Esophagus (tissue), 2 donors: ENCODE measurements at regions not wholly inside any gene's neighbourhood (a gene's known extent, or its start where the extent isn't known, plus 50 kb on each side); places are given as distances from the start of the nearest gene placed in this dataset.

Experiments used
- H3K27ac ChIP-seq, 2 donors: one replicate each; pipeline ENCODE4 v1.5.1; 2013; ENCODE audit warnings: low read depth in 2 of 2, mild to moderate bottlenecking in 2 of 2, inconsistent platforms in 1 of 2, low read length in 1 of 2, moderate library complexity in 1 of 2
- H3K27me3 ChIP-seq, 2 donors: one replicate each; pipeline ENCODE4 v1.6.1; 2013; ENCODE audit warnings: low read length in 2 of 2, control low read depth in 1 of 2, mild to moderate bottlenecking in 1 of 2; ENCODE audit not compliant: insufficient read depth in 2 of 2, control insufficient read depth in 1 of 2
- H3K36me3 ChIP-seq, 2 donors: one replicate each; pipeline ENCODE4 v1.6.1; 2013; ENCODE audit warnings: low read length in 1 of 2; ENCODE audit not compliant: control insufficient read depth in 2 of 2, insufficient read depth in 2 of 2
- H3K4me1 ChIP-seq, 2 donors: one replicate each; pipeline ENCODE4 v1.6.1; 2013; ENCODE audit warnings: low read length in 1 of 2; ENCODE audit not compliant: control insufficient read depth in 2 of 2, insufficient read depth in 2 of 2
- H3K4me3 ChIP-seq, 2 donors: one replicate each; pipeline ENCODE4 v1.5.1; 2013; ENCODE audit warnings: low read length in 2 of 2, mild to moderate bottlenecking in 2 of 2, low read depth in 1 of 2, moderate library complexity in 1 of 2
- H3K9me3 ChIP-seq, 2 donors: one replicate each; pipeline ENCODE4 v1.6.1; 2013; ENCODE audit warnings: mild to moderate bottlenecking in 2 of 2, low read depth in 1 of 2, low read length in 1 of 2, moderate library complexity in 1 of 2; ENCODE audit not compliant: control insufficient read depth in 2 of 2, insufficient read depth in 1 of 2
- WGBS, 2 donors: extraction: QIAGEN DNeasy Blood & Tissue Kit; methylation state at CpG; one replicate each; pipeline ENCODE4 v1.1.7; 2013; 5-methylcytosine and 5-hydroxymethylcytosine counted together
- donor health status: healthy with polysubstance abuse.
- donor health status: Bipolar disorder and iron deficiency.

GRCh38 chr1:172826096-172826741, 167.3 kb downstream of the FASLG start:
- Histone ChIP-seq H3K36me3 (no peaks in the 10 kb centered on the region), H3K4me1 (no peaks in the 10 kb centered on the region), H3K27ac (peak overlapping the region; percentile 9 to 22), H3K27me3 (no peaks in the 10 kb centered on the region), H3K9me3 (no peaks in the 10 kb centered on the region), H3K4me3 (no peak overlapping the region)
- 25 to 42% methylated on average over 10 of the region's 10 CpGs for WGBS, 2 donors

GRCh38 chr1:172827301-172827700, 168.4 kb downstream of the FASLG start:
- H3K27me3 ChIP-seq: no peaks in the 10 kb centered on the region
- no peak overlapping the region for H3K27ac ChIP-seq
- 64 to 70% methylated on average over 1 of the region's 1 CpG for WGBS, 2 donors

GRCh38 chr1:172827841-172828240, 168.9 kb downstream of the FASLG start:
- 82 to 85% methylated on average over 2 of the region's 2 CpGs for WGBS, 2 donors
- Histone ChIP-seq H3K4me3 (no peak overlapping the region), H3K4me1 (no peaks in the 10 kb centered on the region), H3K9me3 (no peaks in the 10 kb centered on the region), H3K27me3 (no peaks in the 10 kb centered on the region), H3K36me3 (no peaks in the 10 kb centered on the region), H3K27ac (no peak overlapping the region)

More at GRCh38 chr1:172827301-172827700, 168.4 kb downstream of the FASLG start:
- Histone ChIP-seq H3K4me1 (no peaks in the 10 kb centered on the region), H3K9me3 (no peaks in the 10 kb centered on the region), H3K36me3 (no peaks in the 10 kb centered on the region), H3K4me3 (no peak overlapping the region)

- no peaks in the 10 kb centered on the region for H3K4me1 ChIP-seq
- H3K4me3 ChIP-seq: no peak overlapping the region
- no peaks in the 10 kb centered on the region for H3K9me3 ChIP-seq
- no peak overlapping the region for H3K27ac ChIP-seq
- H3K27me3 ChIP-seq: no peaks in the 10 kb centered on the region
- no peaks in the 10 kb centered on the region for H3K36me3 ChIP-seq
- 65 to 77% methylated on average over 1 of the region's 1 CpG for WGBS, 2 donors
Observed at GRCh38 chr1:172832006-172832725, 173.3 kb downstream of the FASLG start.

- H3K27me3 ChIP-seq: no peaks in the 10 kb centered on the region
- H3K4me3 ChIP-seq: no peak overlapping the region
- H3K27ac ChIP-seq: no peak overlapping the region
- no peaks in the 10 kb centered on the region for H3K36me3 ChIP-seq
- H3K9me3 ChIP-seq: no peaks in the 10 kb centered on the region
- 70 to 78% methylated on average over 2 of the region's 2 CpGs for WGBS, 2 donors
- no peaks in the 10 kb centered on the region for H3K4me1 ChIP-seq
Observed at GRCh38 chr1:172833954-172834353, 175.1 kb downstream of the FASLG start.

- Histone ChIP-seq H3K36me3 (no peaks in the 10 kb centered on the region), H3K4me3 (no peak overlapping the region), H3K27ac (no peak overlapping the region), H3K4me1 (no peaks in the 10 kb centered on the region), H3K9me3 (no peaks in the 10 kb centered on the region), H3K27me3 (no peaks in the 10 kb centered on the region)
- 86 to 91% methylated on average over 5 of the region's 5 CpGs for WGBS, 2 donors
Observed at GRCh38 chr1:172834609-172835008, 175.7 kb downstream of the FASLG start.

- WGBS, 2 donors: 93% methylated on average over 2 of the region's 2 CpGs
- Histone ChIP-seq H3K4me1 (no peaks in the 10 kb centered on the region), H3K36me3 (no peaks in the 10 kb centered on the region), H3K4me3 (no peak overlapping the region), H3K27ac (no peak overlapping the region), H3K27me3 (no peaks in the 10 kb centered on the region), H3K9me3 (no peaks in the 10 kb centered on the region)
Observed at GRCh38 chr1:172835834-172836233, 176.9 kb downstream of the FASLG start.

- H3K36me3 ChIP-seq: no peaks in the 10 kb centered on the region
- no peaks in the 10 kb centered on the region for H3K27me3 ChIP-seq
- H3K9me3 ChIP-seq: no peaks in the 10 kb centered on the region
- H3K27ac ChIP-seq: no peak overlapping the region
- 51 to 52% methylated on average over 6 of the region's 6 CpGs for WGBS, 2 donors
- H3K4me1 ChIP-seq: no peaks in the 10 kb centered on the region
- no peak overlapping the region for H3K4me3 ChIP-seq
Observed at GRCh38 chr1:172837816-172838679, 179.1 kb downstream of the FASLG start.

- H3K4me1 ChIP-seq: no peaks in the 10 kb centered on the region
- H3K27me3 ChIP-seq: no peaks in the 10 kb centered on the region
- WGBS, 2 donors: 80% methylated on average over 4 of the region's 4 CpGs
- no peaks in the 10 kb centered on the region for H3K36me3 ChIP-seq
- H3K9me3 ChIP-seq: no peaks in the 10 kb centered on the region
- H3K27ac ChIP-seq: no peak overlapping the region
- H3K4me3 ChIP-seq: no peak overlapping the region
Observed at GRCh38 chr1:172838680-172839313, 179.9 kb downstream of the FASLG start.
